ENCODE measurements at regions not wholly inside any gene's neighbourhood (a gene's known extent, or its start where the extent isn't known, plus 50 kb on each side); places are given as distances from the start of the nearest gene placed in this dataset.

- CTCF ChIA-PET, result no interaction called here
- TF ChIP-seq, protein P1, sequence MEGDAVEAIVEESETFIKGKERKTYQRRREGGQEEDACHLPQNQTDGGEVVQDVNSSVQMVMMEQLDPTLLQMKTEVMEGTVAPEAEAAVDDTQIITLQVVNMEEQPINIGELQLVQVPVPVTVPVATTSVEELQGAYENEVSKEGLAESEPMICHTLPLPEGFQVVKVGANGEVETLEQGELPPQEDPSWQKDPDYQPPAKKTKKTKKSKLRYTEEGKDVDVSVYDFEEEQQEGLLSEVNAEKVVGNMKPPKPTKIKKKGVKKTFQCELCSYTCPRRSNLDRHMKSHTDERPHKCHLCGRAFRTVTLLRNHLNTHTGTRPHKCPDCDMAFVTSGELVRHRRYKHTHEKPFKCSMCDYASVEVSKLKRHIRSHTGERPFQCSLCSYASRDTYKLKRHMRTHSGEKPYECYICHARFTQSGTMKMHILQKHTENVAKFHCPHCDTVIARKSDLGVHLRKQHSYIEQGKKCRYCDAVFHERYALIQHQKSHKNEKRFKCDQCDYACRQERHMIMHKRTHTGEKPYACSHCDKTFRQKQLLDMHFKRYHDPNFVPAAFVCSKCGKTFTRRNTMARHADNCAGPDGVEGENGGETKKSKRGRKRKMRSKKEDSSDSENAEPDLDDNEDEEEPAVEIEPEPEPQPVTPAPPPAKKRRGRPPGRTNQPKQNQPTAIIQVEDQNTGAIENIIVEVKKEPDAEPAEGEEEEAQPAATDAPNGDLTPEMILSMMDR (conservative IDR thresholded peaks at IDR 0.05; ENCODE audit: low read depth), result no peak
- DNase-seq (ENCODE audit: low spot score), result no peak
- no peak overlapping the region for H3K27ac ChIP-seq
- POLR2A ChIA-PET (ENCODE audit: low non-redundant PET), result no interaction called here
Measured at GRCh38 chr14:38910092-38910491, 192.9 kb downstream of the SEC23A start.

DNA sequence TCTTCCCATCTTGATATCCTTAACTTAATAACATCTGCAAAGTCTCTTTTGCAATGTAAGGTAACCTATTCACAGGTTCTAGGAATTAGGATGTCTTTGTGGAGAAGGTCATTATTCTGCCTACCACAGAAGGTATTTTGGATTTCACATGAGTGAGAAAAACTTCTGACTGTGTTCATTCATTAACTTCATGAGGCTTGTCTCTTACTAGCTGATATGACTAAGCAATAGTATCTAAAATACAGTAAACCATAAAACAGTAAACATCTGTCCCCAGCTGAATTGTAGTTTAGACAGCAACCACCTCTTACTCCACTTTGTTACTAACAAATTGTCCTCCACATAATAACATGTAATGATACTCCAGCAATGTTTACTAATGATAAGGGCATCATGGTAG is 198.1 kb downstream of the SEC23A start:
- DNase-seq (ENCODE audit: low spot score), result no peak
- POLR2A ChIA-PET (ENCODE audit: low non-redundant PET), result no interaction called here

DNA sequence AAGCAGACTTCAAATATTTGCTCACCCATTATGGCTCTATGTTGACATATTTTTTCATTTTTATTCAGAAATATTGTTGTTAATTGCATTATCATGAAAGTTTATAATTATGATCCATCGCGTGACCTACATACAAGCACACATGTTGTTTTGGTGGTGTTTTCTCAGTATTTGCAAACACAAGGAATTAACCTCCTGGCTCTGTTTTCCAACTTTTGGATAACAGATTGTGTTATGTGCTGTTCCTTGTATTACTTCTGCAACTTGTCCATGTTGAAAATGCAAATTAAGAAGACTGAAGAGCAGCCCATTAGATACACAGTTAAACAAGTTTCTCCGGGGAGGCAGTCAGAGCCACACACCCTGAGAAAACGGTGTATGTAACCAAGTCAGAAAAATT is 201.2 kb downstream of the SEC23A start:
- TF ChIP-seq, protein P1 (conservative IDR thresholded peaks at IDR 0.05; ENCODE audit: low read depth), result no peak
- no peak for DNase-seq (ENCODE audit: low spot score)
- ChIA-PET CTCF (no interaction called here), POLR2A (ENCODE audit: low non-redundant PET) (no interaction called here)
- H3K27ac ChIP-seq, result no peak overlapping the region

More for the DNA sequence above, 198.1 kb downstream of the SEC23A start:
- CTCF ChIA-PET, result no interaction called here
- H3K27ac ChIP-seq, result no peak overlapping the region
- TF ChIP-seq, protein P1 (conservative IDR thresholded peaks at IDR 0.05; ENCODE audit: low read depth), result no peak

GRCh38 chr14:38900887-38901286 is 202.1 kb downstream of the SEC23A start:
- ChIA-PET POLR2A (ENCODE audit: low non-redundant PET) (no interaction called here), CTCF (interaction anchor here (0.5 to 1.0 kb wide), 3 partner anchors 17 to 61 kb away, joined by 3 to 4 read pairs (median 3); no protein-coding TSS in a partner anchor)
- no peak for DNase-seq (ENCODE audit: low spot score)
- H3K27ac ChIP-seq, result no peak overlapping the region
- TF ChIP-seq, protein P1 (conservative IDR thresholded peaks at IDR 0.05; ENCODE audit: low read depth), result no peak

DNA sequence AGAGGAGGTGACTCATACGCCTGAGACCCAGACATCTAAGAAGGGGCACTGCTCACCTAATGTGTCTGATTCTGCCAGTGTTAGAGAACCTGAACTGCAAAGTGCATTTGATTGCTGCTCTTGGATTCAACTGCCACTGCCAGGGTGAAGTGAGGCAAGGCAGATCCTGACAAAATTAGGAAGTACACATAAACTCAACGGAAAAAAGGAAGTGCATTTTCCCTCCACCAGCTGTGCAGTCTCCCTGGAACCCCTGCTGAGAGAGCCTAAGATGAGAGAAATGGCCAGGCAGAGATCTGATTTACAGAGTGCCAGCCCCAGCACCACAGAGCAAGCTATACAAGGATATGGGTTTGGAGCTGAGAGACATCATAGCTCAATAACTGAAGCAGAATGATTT is 215.3 kb downstream of the SEC23A start:
- ChIA-PET CTCF (no interaction called here), POLR2A (ENCODE audit: low non-redundant PET) (no interaction called here)
- DNase-seq (ENCODE audit: low spot score), result no peak
- TF ChIP-seq, protein P1 (conservative IDR thresholded peaks at IDR 0.05; ENCODE audit: low read depth), result no peak
- no peak overlapping the region for H3K27ac ChIP-seq

DNA sequence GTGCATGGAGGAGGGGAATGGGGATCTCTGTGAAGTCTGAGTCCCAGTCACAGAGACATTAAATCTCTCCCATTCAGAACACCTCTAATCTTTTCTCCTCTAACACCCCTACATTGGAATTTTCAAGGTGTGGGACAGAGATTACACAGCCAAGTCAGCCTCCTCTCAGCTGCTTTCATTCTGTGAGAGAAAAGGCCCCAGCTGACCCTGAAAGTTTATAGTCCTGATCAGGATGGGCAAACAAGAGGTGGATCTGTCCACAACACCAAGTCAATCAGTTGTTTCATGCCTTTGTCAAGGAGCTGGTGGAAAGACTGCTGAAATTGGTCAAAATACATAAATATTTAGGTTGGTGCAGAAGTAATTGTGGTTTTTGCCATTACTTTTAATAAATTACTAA is 218.9 kb downstream of the SEC23A start:
- TF ChIP-seq, protein P1 (conservative IDR thresholded peaks at IDR 0.05; ENCODE audit: low read depth), result no peak
- ChIA-PET CTCF (interaction anchor here (0.7 kb wide), 1 partner anchor 17 kb away, joined by 3 read pairs; no protein-coding TSS in a partner anchor), POLR2A (ENCODE audit: low non-redundant PET) (no interaction called here)
- no peak overlapping the region for H3K27ac ChIP-seq
- no peak for DNase-seq (ENCODE audit: low spot score)

DNA sequence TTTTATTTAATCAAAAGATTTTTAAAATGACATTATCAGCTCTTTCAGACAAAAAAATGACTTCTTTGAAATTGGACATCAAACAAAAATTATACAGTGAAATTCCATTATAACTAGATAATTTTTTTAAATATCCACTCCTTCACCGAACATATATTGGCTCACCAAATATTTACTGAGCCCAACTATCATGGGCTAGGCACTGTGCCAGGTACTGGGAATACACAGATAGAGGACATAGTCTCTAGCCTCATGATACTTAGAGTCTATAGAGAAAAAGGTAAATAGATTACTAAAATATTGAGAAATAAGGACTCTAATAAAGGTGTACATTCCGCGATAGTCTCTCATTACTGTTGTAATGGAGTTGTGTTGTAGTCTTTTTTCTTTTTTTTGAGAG is 219.9 kb downstream of the SEC23A start:
- ChIA-PET POLR2A (ENCODE audit: low non-redundant PET) (no interaction called here), CTCF (no interaction called here)
- H3K27ac ChIP-seq, result no peak overlapping the region
- DNase-seq (ENCODE audit: low spot score), result no peak
- TF ChIP-seq, protein P1 (conservative IDR thresholded peaks at IDR 0.05; ENCODE audit: low read depth), result no peak
